Cardiac fibroblast (primary cell): ENCODE measurements at regions not wholly inside any gene's neighbourhood (a gene's known extent, or its start where the extent isn't known, plus 50 kb on each side); places are given as distances from the start of the nearest gene placed in this dataset.
"Not testable (repeated sequence)": the region's sequence is repeated elsewhere in the genome, so short reads cannot be mapped to it uniquely, and the experiment has no call there.

Experiments used
- DNase-seq, 2 donors: peaks; one replicate each; pipeline versions ENCODE4 v3.0.0 to v3.0.0-alpha.2; 2010; ENCODE audit warnings: low read depth in 2 of 2
- H3K4me3 ChIP-seq, 2 donors: replicated peaks in 1 of 2; 1 replicate in 1 of 2; 2 replicates in 1 of 2; pipeline ENCODE4 v1.5.1; 2011; ENCODE audit warnings: low read depth in 2 of 2, low read length in 2 of 2, mild to moderate bottlenecking in 2 of 2, moderate library complexity in 1 of 2
- CTCF ChIP-seq: IDR thresholded peaks from one replicate; pipeline ENCODE4 v1.5.1; 2011; ENCODE audit warnings: low read depth, mild to moderate bottlenecking, low read length, inconsistent platforms

GRCh38 chr4:121616449-121616848 lies 80.3 kb downstream of the ANXA5 start:
- H3K4me3 ChIP-seq, DNase-seq: not testable (repeated sequence)

- TF ChIP-seq CTCF, result no peak
- no peak for DNase-seq
- no peak overlapping the region for H3K4me3 ChIP-seq
These were observed 82.7 kb downstream of the ANXA5 start for GRCh38 chr4:121614101-121614500.

- no peak for DNase-seq
- TF ChIP-seq CTCF, result no peak
- H3K4me3 ChIP-seq, result no peak overlapping the region
These were observed 97.7 kb downstream of the ANXA5 start for GRCh38 chr4:121599049-121599448.

- no peak for TF ChIP-seq CTCF
- DNase-seq, result peak in 1 of 2 donors; percentile 64
- H3K4me3 ChIP-seq, result no peak overlapping the region
These were observed 99.3 kb downstream of the ANXA5 start for GRCh38 chr4:121597346-121597934.

- peak; percentile 80 to 81 for DNase-seq
- H3K4me3 ChIP-seq, result no peak overlapping the region
- TF ChIP-seq CTCF, result no peak
These were observed 101.8 kb downstream of the ANXA5 start for GRCh38 chr4:121594796-121595526.

GRCh38 chr4:121593760-121594159 lies 103.0 kb downstream of the ANXA5 start:
- no peak overlapping the region for H3K4me3 ChIP-seq
- DNase-seq, result no peak
- no peak for TF ChIP-seq CTCF

- not testable (repeated sequence) for H3K4me3 ChIP-seq
These were observed 104.5 kb downstream of the ANXA5 start for GRCh38 chr4:121592257-121592656.

GRCh38 chr4:121584836-121585235 lies 111.9 kb downstream of the ANXA5 start:
- no peak for DNase-seq
- no peak for TF ChIP-seq CTCF
- no peak overlapping the region for H3K4me3 ChIP-seq

More at GRCh38 chr4:121592257-121592656, 104.5 kb downstream of the ANXA5 start:
- DNase-seq, result not testable (repeated sequence)
